GM21515 (cell line): ENCODE measurements at regions not wholly inside any gene's neighbourhood (a gene's known extent, or its start where the extent isn't known, plus 50 kb on each side); places are given as distances from the start of the nearest gene placed in this dataset.

ENCODE experiments used
- ATAC-seq: cut with Tn5 transposase; IDR thresholded peaks from one replicate; pipeline ENCODE4 v1.9.1; 2021; ENCODE audit not compliant: unreplicated experiment

GRCh38 chr2:217628061-217628460 is 374.7 kb downstream of the TNS1 start:
- no peak for ATAC-seq

DNA sequence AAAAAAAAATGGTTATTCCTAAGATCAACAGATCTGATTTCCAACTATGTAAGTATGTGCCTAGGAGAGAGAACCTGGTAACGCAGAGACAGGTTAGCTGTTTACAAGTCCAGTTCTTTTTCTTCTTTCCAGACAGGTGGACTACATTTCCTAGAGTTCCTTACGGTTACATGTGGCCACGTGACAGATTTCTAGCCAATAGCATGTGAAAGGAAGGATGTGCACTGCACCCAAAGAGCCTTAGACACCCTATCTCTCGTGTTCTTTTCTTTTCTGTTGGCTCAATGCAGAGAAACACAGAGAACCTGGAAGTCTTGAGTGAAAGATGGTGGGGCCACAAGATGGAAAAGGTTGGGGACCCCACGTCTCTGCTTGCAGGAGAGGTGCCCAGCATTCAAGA is 375.9 kb downstream of the TNS1 start:
- ATAC-seq = no peak

DNA sequence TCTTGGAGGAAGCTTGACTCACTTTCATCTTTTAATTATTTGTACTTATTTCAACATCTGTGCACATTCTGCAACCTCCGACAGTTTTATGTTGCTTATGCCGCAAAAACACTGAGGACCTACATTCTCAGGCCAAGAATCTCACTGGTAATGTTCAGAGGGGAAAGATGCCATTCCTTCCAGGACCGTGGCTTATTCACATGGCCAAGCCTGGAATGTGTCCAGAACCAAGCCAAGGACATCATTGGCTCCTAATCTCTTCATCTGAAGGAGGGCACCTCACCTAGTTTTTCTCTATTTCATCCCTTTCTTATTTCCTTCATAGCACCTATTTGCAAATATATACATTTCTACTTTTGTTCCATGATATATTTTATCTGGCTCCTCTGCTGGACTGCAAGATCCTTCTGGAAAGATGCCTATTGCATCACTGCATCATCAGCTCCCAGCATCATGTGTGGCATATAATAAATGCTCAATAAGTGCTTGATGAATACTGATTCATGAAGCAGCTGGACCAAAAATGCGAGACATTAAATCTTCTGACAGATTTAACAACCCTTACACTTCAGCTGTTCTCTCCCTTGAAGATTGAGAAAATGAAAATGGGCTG is 377.1 kb downstream of the TNS1 start:
- no peak for ATAC-seq

DNA sequence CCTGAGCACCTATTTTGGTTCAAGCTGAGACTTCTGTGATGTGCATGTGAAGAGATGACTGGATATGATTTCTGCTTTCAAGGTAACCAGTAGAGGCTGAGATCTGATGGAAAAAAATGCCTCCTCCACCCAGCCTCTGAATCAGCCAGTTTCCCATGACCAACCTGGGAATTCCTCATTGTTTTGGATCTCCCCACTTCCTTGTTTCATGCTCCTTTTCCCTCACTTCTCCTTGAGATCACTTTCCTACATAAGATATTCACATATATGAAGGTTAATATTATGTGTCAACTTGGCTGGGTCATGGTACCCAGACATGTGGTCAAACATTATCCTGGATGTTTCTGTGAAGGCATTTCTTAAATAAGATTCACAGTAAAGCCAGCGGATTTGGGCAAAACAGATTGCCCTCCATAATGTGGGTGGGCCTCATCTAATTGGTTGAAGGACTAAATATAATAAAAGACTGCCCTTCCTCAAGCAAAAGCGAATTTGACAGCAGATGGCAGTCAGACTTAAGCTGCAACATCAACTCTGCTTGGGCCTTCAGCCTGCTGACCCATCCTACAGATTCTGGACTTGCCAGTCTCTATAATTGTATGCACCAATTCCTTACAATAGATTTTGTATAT is 379.4 kb downstream of the TNS1 start:
- no peak for ATAC-seq

GRCh38 chr2:217622205-217623060 is 380.4 kb downstream of the TNS1 start:
- no peak for ATAC-seq

DNA sequence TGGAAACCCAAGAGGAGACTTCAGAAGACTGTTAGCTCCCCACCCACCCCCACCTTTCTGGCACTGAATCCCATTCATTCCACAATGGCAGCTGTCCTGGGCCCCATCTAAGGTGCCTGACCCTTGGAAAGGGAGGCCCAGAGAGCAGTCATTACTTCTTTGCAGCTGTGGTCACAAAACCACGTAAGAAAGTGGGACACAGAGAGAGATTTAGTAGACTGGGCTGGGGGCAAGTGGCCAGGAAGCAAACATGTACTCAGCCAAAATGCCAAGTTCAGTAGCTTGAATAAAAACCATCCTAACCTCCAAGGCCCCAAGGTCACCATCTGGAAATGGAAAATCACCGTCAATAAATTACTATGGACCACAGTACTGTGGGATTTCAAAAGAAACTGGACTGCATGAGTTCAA is 381.4 kb downstream of the TNS1 start:
- ATAC-seq = no peak

DNA sequence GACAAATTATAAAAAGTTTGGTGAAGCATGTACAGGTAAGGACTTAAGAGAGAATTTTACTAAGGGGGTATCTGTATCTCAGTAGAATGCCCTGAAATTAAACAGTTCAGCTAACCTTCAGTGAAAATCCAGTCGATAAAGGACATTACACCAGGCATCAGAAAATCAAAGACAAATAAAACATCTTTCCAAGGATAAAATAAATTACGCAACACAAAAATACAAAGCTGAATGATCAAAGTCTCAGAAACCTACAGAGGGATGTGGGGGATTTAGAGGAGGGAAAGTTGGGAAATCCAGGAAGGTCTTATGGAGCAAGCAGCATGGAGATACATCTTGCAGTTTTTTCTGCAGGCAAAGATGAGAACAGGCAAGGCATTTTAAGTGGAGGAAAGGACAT is 384.1 kb downstream of the TNS1 start:
- ATAC-seq = no peak

DNA sequence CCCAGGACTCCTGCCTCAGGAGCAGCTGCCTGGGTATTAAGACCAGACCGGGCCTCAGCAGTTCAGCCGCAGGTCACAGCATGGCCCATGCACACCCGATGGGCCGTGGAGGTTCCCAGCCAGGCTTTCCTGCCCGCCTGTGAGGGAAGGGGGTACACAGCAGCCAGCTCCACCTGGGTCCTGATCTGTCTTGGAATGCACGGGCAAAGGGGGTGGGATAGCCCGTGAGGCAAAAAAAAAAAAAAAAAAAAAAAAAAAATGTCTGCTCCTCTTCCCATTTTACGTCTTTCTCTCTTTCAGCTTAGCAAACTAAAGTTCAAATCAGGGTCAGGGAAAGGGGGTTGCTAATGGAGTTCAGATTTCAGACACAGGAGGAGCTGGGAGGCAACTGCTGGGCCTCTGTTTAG is 385.2 kb downstream of the TNS1 start:
- no peak for ATAC-seq

DNA sequence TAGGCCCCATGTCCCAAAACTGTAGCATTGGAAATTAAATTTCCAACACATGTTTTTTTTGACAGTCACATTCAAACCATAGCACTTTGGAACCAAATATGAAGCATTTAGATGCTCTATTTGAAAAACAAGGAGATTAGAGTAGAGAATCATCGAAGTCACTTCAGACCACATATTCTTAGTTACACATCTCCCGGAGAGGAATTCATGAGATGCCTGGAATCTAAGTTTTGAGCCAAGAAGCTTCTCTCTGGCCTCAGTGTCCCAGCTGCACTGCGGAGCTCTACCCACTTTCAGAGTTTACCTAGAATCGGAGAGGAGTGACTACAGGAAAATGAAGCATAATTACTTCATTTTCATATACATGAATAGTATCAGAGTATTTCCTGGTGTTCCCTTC is 385.9 kb downstream of the TNS1 start:
- ATAC-seq = no peak

DNA sequence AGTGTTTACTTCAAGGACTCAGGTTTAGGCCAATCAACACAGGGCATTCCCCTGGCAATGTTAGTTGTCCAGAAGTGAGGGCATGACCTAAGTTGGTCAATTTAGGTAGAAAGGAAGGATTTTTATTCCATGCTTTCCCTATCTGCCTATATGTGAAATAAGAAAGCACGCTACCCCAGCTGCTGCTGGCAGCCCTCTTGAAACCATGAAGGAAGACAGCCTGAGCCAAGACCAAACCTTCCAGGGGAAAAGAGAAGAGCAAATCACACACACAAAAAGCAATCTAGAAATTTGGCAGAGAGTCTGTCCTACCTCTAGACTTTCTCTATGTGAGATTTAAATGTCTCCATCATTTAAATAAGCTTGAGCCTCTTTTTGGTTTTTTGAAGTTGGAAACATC is 387.6 kb downstream of the TNS1 start:
- no peak for ATAC-seq

- ATAC-seq = no peak
Observed at GRCh38 chr2:217614498-217614897, 388.3 kb downstream of the TNS1 start.

- ATAC-seq = no peak
Observed at GRCh38 chr2:217614096-217614495, 388.7 kb downstream of the TNS1 start.

- ATAC-seq = no peak
Observed at GRCh38 chr2:217612920-217613319, 389.9 kb downstream of the TNS1 start.

DNA sequence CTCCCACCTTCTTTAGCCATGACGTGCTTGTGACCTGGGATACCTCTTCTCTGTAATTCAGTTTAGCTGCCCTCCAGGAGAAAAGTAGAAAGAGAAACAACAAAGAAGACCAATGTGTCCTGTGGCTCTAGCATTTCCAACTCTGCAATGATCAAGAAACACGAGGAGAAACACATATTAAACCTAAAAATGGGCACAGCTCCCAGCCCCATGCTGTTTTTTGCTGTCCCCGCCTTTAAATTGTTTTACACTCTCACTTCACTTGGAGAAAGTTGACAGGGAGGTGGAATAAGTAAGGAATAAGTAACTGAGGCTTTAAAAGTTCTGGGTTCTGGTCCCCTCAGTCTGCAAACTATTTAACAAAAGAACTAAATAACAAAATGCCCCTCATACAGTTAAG is 390.6 kb downstream of the TNS1 start:
- no peak for ATAC-seq

GRCh38 chr2:217611626-217612127 is 391.1 kb downstream of the TNS1 start:
- no peak for ATAC-seq

DNA sequence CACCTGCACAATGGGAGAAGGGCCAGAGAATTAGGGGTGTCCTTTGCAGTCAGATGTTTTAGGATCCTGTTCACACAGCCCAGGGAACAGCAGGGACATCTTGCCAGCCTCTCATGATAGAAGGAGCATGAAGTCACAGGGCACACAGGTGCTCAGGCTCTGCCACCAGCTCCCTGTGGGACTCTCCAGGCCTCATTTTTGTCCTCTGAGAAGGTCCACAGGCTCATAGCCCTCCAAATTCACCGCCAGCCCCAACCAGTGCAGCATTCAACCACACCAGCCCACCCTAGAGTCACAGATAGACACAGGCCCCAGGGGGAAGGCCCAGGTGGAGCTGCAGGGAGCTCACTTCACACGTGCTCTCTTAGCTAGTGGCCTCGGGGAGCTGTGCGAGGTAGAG is 391.7 kb downstream of the TNS1 start:
- ATAC-seq = no peak

DNA sequence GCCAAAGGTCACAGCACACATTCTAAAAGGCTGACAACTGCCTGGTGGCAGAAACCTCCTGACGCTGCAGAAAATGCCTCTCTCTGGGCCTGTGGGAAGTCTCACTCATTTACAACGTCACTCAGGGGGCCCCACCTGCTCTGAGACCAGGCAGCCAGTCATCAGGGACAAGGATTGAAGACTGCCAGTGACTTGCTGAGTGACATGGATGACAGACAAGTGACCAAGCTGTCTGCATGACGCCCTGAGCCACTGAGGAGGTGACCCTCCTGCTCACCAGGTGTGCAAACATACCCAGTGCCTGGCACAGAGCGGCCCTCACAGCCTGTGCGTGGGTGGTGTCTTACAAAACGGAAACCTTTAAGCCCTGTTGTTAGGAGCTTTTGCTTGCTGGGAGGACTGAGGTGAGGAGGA is 392.4 kb downstream of the TNS1 start:
- ATAC-seq = no peak

GRCh38 chr2:217609952-217610351 is 392.8 kb downstream of the TNS1 start:
- no peak for ATAC-seq

DNA sequence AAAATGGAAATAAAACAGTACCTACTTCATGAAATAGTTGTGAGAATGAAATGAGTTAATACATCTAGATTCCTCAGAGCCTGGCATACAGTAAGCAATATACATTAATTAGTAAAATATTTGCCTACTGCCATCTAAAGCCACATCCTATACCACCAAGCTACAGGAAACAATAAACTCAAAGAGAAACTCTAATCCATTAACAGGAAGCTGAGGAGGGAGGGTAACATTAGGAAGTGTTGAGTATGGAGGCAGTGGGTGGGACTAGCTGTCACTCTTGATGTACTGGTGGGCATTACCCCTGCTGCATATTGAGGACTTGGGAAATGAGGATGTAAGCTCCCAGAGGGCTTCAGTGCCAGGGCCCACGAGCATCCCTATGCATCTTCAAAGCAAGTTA is 396.5 kb downstream of the TNS1 start:
- no peak for ATAC-seq

DNA sequence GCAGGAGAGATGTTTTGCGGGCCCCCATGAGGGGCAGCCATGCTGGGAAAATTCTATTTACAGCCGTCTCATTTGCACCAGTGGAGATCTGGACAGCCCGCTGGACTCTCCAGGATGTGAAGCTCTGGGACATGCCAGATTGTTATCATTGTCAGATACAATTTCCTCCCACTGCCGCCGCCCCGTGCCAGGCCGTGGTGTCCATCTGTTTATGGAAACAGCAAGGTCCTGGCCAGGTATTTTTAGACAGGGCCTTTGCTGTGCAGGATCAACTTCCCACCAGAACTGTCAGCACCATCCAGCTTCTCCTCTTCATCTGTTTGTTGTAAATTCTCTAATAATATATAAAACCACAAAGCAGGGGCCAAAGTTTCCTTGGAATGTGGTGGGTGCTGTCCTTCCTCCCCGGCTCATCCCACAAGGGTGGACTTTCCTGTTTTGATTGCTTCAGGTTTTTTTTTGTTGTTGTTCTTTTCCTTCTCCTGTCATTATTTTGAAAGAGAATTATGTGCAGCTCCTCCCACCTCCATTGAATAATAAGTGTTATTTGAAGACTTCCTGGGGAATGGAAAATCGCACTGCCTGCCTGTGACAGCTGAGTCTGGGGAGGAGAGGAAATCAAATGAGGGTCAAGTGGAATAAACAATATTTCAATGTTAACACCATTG is 398.1 kb downstream of the TNS1 start:
- no peak for ATAC-seq

- no peak for ATAC-seq
Observed at GRCh38 chr2:217601601-217602000, 401.2 kb downstream of the TNS1 start.
